H9 (cell line): ENCODE measurements at regions not wholly inside any gene's neighbourhood (a gene's known extent, or its start where the extent isn't known, plus 50 kb on each side); places are given as distances from the start of the nearest gene placed in this dataset.

Experiments
- DNase-seq: peaks from one replicate; pipeline ENCODE4 v3.0.0-alpha.2; 2017
- H2AFZ ChIP-seq: one replicate; pipeline ENCODE4 v1.6.1; 2013; ENCODE audit warnings: mild to moderate bottlenecking, low read length, control low read depth, moderate library complexity
- H2AK5ac ChIP-seq: 2 replicates; pipeline ENCODE4 v1.6.1; 2013; ENCODE audit warnings: low read length, control low read depth, mixed read lengths; ENCODE audit not compliant: insufficient read length
- H2BK120ac ChIP-seq: one replicate; pipeline ENCODE4 v1.6.1; 2013; ENCODE audit warnings: low read depth, mild to moderate bottlenecking, low read length, control low read depth, inconsistent platforms; ENCODE audit not compliant: poor library complexity, severe bottlenecking
- H2BK12ac ChIP-seq: 2 replicates; pipeline ENCODE4 v1.6.1; 2013; ENCODE audit warnings: low read length, control low read depth, mixed read lengths, low read depth; ENCODE audit not compliant: insufficient read length
- H2BK15ac ChIP-seq: 2 replicates; pipeline ENCODE4 v1.6.1; 2013; ENCODE audit warnings: low read depth, low read length, control low read depth
- H2BK20ac ChIP-seq: one replicate; pipeline ENCODE4 v1.6.1; 2013; ENCODE audit warnings: low read depth, mild to moderate bottlenecking, low read length, control low read depth, inconsistent platforms; ENCODE audit not compliant: poor library complexity, severe bottlenecking
- H2BK5ac ChIP-seq: 2 replicates; pipeline ENCODE4 v1.6.1; 2013; ENCODE audit warnings: low read length, control low read depth, mixed read lengths; ENCODE audit not compliant: insufficient read length
- H3K14ac ChIP-seq: 2 replicates; pipeline ENCODE4 v1.6.1; 2013; ENCODE audit warnings: low read length, control low read depth; ENCODE audit not compliant: insufficient read depth
- H3K18ac ChIP-seq: 2 replicates; pipeline ENCODE4 v1.6.1; 2013; ENCODE audit warnings: low read depth, mild to moderate bottlenecking, mixed read lengths, low read length, control low read depth; ENCODE audit not compliant: insufficient read length
- H3K23ac ChIP-seq: 2 replicates; pipeline ENCODE4 v1.6.1; 2013; ENCODE audit warnings: low read length, control low read depth, mixed read lengths, low read depth; ENCODE audit not compliant: insufficient read length
- H3K23me2 ChIP-seq: 2 replicates; pipeline ENCODE4 v1.6.1; 2013; ENCODE audit warnings: low read depth, mild to moderate bottlenecking, mixed read lengths, low read length, control low read depth; ENCODE audit not compliant: insufficient read length, poor library complexity, severe bottlenecking
- H3K27ac ChIP-seq: 2 replicates; pipeline ENCODE4 v1.5.1; 2013; ENCODE audit warnings: low read length, control low read depth, mixed read lengths, low read depth; ENCODE audit not compliant: insufficient read length
- H3K27me3 ChIP-seq: 2 replicates; pipeline ENCODE4 v1.6.1; 2013; ENCODE audit warnings: low read length, control low read depth, inconsistent platforms; ENCODE audit not compliant: insufficient read depth
- H3K4ac ChIP-seq: 2 replicates; pipeline ENCODE4 v1.6.1; 2013; ENCODE audit warnings: low read depth, mild to moderate bottlenecking, control low read depth, inconsistent platforms, low read length, moderate library complexity
- H3K4me1 ChIP-seq: 2 replicates; pipeline ENCODE4 v1.6.1; 2013; ENCODE audit warnings: low read length, control low read depth, inconsistent platforms; ENCODE audit not compliant: insufficient read depth
- H3K4me2 ChIP-seq: 2 replicates; pipeline ENCODE4 v1.6.1; 2013; ENCODE audit warnings: low read length, control low read depth, mixed read lengths; ENCODE audit not compliant: insufficient read length, insufficient read depth
- H3K56ac ChIP-seq: 2 replicates; pipeline ENCODE4 v1.6.1; 2013; ENCODE audit warnings: low read depth, mild to moderate bottlenecking, mixed read lengths, low read length, control low read depth; ENCODE audit not compliant: insufficient read length
- H3K79me1 ChIP-seq: 2 replicates; pipeline ENCODE4 v1.6.1; 2013; ENCODE audit warnings: low read depth, mild to moderate bottlenecking, moderate library complexity, low read length, control low read depth, inconsistent platforms; ENCODE audit not compliant: insufficient read depth, poor library complexity, severe bottlenecking
- H3K79me2 ChIP-seq: 2 replicates; pipeline ENCODE4 v1.6.1; 2013; ENCODE audit warnings: low read length, control low read depth, inconsistent platforms; ENCODE audit not compliant: insufficient read depth
- H3K9ac ChIP-seq: 2 replicates; pipeline ENCODE4 v1.6.1; 2013; ENCODE audit warnings: low read length, control low read depth, mixed read lengths; ENCODE audit not compliant: insufficient read length; ENCODE audit errors: extremely low read depth
- H3K9me3 ChIP-seq: one replicate; pipeline ENCODE4 v1.6.1; 2013; ENCODE audit warnings: low read depth, low read length, inconsistent platforms; ENCODE audit not compliant: control insufficient read depth
- H3T11ph ChIP-seq: one replicate; pipeline ENCODE4 v1.6.1; 2013; ENCODE audit warnings: mild to moderate bottlenecking, low read length, control low read depth, inconsistent platforms
- H4K20me1 ChIP-seq: one replicate; pipeline ENCODE4 v1.6.1; 2013; ENCODE audit not compliant: control insufficient read depth, insufficient read length, insufficient read depth
- H4K5ac ChIP-seq: 2 replicates; pipeline ENCODE4 v1.6.1; 2013; ENCODE audit warnings: low read depth, mild to moderate bottlenecking, mixed read lengths, low read length, control low read depth; ENCODE audit not compliant: insufficient read length
- H4K8ac ChIP-seq: replicated peaks from 2 replicates; pipeline ENCODE4 v1.6.1; 2013; ENCODE audit warnings: low read length, control low read depth, mixed read lengths, low read depth; ENCODE audit not compliant: insufficient read length
- H4K91ac ChIP-seq: 2 replicates; pipeline ENCODE4 v1.6.1; 2013; ENCODE audit warnings: low read depth, mild to moderate bottlenecking, moderate library complexity, mixed read lengths, low read length, control low read depth; ENCODE audit not compliant: insufficient read length
- H3K27ac Mint-ChIP-seq, 3 experiments: 2 replicates in 2 of 3; 3 replicates in 1 of 3; pipeline ENCODE4 v1.8.0; 2020 to 2021; ENCODE audit warnings: mixed read lengths in 3 of 3, mild to moderate bottlenecking in 1 of 3, moderate library complexity in 1 of 3
- H3K27me3 Mint-ChIP-seq: 2 replicates; pipeline ENCODE4 v1.8.0; 2021; ENCODE audit warnings: low read depth, mild to moderate bottlenecking, moderate library complexity, mixed read lengths
- H3K36me3 Mint-ChIP-seq, 3 experiments: 2 replicates in 2 of 3; 3 replicates in 1 of 3; pipeline ENCODE4 v1.8.0; 2020 to 2021; ENCODE audit warnings: low read depth in 3 of 3, mixed read lengths in 3 of 3; ENCODE audit not compliant: insufficient read depth in 1 of 3
- H3K4me1 Mint-ChIP-seq, 2 experiments: 2 replicates each; pipeline ENCODE4 v1.8.0; 2020; ENCODE audit warnings: mixed read lengths in 2 of 2
- H3K4me3 Mint-ChIP-seq, 2 experiments: 2 replicates in 1 of 2; 3 replicates in 1 of 2; pipeline ENCODE4 v1.8.0; 2020 to 2021; ENCODE audit warnings: mild to moderate bottlenecking in 2 of 2, mixed read lengths in 2 of 2, moderate library complexity in 1 of 2
- H3K9me3 Mint-ChIP-seq, 2 experiments: 2 replicates in 1 of 2; 3 replicates in 1 of 2; pipeline ENCODE4 v1.8.0; 2020; ENCODE audit warnings: mild to moderate bottlenecking in 2 of 2, mixed read lengths in 2 of 2, moderate library complexity in 1 of 2
- WGBS: extraction: QIAGEN DNeasy Blood & Tissue Kit; methylation state at CpG from one replicate; pipeline ENCODE4 v1.1.7; 2013; ENCODE audit warnings: missing lambda C conversion rate, low lambda C conversion rate, mixed read lengths; ENCODE audit not compliant: insufficient read length; ENCODE audit errors: extremely low coverage; 5-methylcytosine and 5-hydroxymethylcytosine counted together
- TF ChIP-seq, protein P1 (sequence below): fragments of 200-600 bp; sonication (generic); conservative IDR thresholded peaks from 3 replicates; pipeline ENCODE4 v1.8.0; 2021; ENCODE audit warnings: antibody characterized with exemption, mild to moderate bottlenecking

DNA sequence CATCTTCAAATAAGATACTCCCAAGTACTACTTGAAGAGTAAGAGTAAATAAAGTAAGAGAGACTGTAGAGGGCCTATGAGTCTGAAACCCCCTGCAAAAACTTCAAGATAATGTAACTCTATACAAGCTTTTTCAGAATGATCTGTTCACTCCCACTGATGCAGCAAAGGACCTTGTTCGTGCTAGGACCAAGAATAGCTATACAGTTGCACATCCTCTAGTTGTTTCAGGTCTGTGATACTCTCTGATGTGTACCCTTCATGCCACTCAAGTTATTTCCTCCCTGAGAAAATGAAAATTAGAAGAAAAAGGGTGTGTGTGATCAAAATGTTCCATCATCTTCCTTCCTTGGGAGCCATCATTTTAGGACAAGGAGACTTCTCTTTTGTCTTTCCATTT lies 204.4 kb downstream of the ALX1 start:
- Histone ChIP-seq H2BK12ac (no peak overlapping the region), H3K23ac (no peak overlapping the region), H3K79me1 (no peaks in the 10 kb centered on the region), H3K23me2 (no peaks in the 10 kb centered on the region), H4K91ac (no peak overlapping the region), H3K9me3 (no peaks in the 10 kb centered on the region), H2AK5ac (no peak overlapping the region), H3K18ac (no peak overlapping the region), H3K4me1 (no peaks in the 10 kb centered on the region), H2BK20ac (no peak overlapping the region), H4K20me1 (no peaks in the 10 kb centered on the region), H4K8ac (no peak overlapping the region), H3K4me2 (no peak overlapping the region), H3K27me3 (no peaks in the 10 kb centered on the region), H4K5ac (no peak overlapping the region), H2AFZ (no peak overlapping the region), H3T11ph (no peak overlapping the region), H2BK5ac (no peak overlapping the region), H3K27ac (no peak overlapping the region), H3K9ac (no peak overlapping the region), H2BK15ac (no peak overlapping the region), H3K56ac (no peak overlapping the region), H3K79me2 (no peaks in the 10 kb centered on the region), H3K14ac (no peak overlapping the region), H2BK120ac (no peak overlapping the region), H3K4ac (no peak overlapping the region)
- TF ChIP-seq, protein P1, sequence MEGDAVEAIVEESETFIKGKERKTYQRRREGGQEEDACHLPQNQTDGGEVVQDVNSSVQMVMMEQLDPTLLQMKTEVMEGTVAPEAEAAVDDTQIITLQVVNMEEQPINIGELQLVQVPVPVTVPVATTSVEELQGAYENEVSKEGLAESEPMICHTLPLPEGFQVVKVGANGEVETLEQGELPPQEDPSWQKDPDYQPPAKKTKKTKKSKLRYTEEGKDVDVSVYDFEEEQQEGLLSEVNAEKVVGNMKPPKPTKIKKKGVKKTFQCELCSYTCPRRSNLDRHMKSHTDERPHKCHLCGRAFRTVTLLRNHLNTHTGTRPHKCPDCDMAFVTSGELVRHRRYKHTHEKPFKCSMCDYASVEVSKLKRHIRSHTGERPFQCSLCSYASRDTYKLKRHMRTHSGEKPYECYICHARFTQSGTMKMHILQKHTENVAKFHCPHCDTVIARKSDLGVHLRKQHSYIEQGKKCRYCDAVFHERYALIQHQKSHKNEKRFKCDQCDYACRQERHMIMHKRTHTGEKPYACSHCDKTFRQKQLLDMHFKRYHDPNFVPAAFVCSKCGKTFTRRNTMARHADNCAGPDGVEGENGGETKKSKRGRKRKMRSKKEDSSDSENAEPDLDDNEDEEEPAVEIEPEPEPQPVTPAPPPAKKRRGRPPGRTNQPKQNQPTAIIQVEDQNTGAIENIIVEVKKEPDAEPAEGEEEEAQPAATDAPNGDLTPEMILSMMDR = no peak
- no CpG with 5 or more reads among the region's 1 CpG for WGBS
- H3K9me3 Mint-ChIP-seq = peaks cover 0 to 3% of the 10 kb centered on the region in 2 experiments; a peak in 2 of 5 replicates
- peaks cover 3 to 4% of the 10 kb centered on the region in 2 experiments for H3K4me1 Mint-ChIP-seq
- H3K36me3 Mint-ChIP-seq = peaks cover 3 to 4% (median 3%) of the 10 kb centered on the region in 3 experiments; a peak in 3 of 7 replicates
- H3K27me3 Mint-ChIP-seq = no peaks in the 10 kb centered on the region
- no peak overlapping the region for H3K4me3 Mint-ChIP-seq
- H3K27ac Mint-ChIP-seq = peak overlapping the region in 1 of 3 experiments; percentile 8; a peak in 1 of 7 replicates
- no peak for DNase-seq
